ENCODE measurements at regions not wholly inside any gene's neighbourhood (a gene's known extent, or its start where the extent isn't known, plus 50 kb on each side); places are given as distances from the start of the nearest gene placed in this dataset.

DNA sequence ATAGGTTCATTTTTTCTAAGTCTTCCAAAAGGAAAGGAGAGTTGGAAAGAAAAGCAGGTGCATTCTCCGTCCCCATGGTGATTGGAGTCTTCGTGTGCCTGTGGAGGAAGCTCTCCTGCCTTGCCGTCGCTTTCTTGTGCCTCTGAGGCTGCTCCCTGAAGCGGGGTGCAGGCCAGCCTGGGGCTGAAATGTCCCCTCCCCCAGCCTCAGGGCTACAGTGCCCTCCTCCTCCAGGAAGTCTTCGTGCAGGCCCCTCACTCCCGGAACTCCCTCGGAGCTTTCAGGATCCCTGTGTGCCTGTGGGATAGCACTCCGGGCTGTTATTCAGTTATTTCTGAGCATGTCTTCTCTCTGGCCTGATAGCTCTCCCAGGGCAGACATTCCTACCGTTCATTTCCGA lies 569.2 kb downstream of the VRK1 start:
- Histone ChIP-seq H3K27me3 (ENCODE audit: insufficient read depth, low read depth, low read length) (no peaks in the 10 kb centered on the region), H4K20me1 (ENCODE audit: insufficient read depth) (no peaks in the 10 kb centered on the region), H3F3A (ENCODE audit: insufficient read depth, low read length, poor library complexity, severe bottlenecking) (no peaks in the 10 kb centered on the region), H3K9me2 (ENCODE audit: insufficient read depth, low read length) (no peaks in the 10 kb centered on the region), H3K36me3 (ENCODE audit: insufficient read depth, low read length) (no peaks in the 10 kb centered on the region), H3K27ac (ENCODE audit: low read length) (no peak overlapping the region), H3K79me2 (replicated peaks; ENCODE audit: insufficient read depth, low read length) (no peaks in the 10 kb centered on the region), H3K9ac (ENCODE audit: low read length) (no peak overlapping the region), H2AFZ (ENCODE audit: low read depth, low read length) (no peak overlapping the region), H3K9me3 (ENCODE audit: low read length) (no peaks in the 10 kb centered on the region), H3K4me3 (ENCODE audit: low read length) (no peak overlapping the region), H3K4me2 (ENCODE audit: low read length) (no peak overlapping the region)
- no peak for TF ChIP-seq TAF1 (IDR thresholded peaks at IDR 0.05; ENCODE audit: low read depth)
- TF ChIP-seq SMC3 (conservative IDR thresholded peaks at IDR 0.05; ENCODE audit: poor library complexity): no peak
- TF ChIP-seq, protein P1, sequence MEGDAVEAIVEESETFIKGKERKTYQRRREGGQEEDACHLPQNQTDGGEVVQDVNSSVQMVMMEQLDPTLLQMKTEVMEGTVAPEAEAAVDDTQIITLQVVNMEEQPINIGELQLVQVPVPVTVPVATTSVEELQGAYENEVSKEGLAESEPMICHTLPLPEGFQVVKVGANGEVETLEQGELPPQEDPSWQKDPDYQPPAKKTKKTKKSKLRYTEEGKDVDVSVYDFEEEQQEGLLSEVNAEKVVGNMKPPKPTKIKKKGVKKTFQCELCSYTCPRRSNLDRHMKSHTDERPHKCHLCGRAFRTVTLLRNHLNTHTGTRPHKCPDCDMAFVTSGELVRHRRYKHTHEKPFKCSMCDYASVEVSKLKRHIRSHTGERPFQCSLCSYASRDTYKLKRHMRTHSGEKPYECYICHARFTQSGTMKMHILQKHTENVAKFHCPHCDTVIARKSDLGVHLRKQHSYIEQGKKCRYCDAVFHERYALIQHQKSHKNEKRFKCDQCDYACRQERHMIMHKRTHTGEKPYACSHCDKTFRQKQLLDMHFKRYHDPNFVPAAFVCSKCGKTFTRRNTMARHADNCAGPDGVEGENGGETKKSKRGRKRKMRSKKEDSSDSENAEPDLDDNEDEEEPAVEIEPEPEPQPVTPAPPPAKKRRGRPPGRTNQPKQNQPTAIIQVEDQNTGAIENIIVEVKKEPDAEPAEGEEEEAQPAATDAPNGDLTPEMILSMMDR (IDR thresholded peaks at IDR 0.05; ENCODE audit: poor library complexity, severe bottlenecking): no peak
- no peak for TF ChIP-seq EZH2 (IDR thresholded peaks at IDR 0.05; ENCODE audit: borderline replicate concordance, insufficient read depth, low read length, poor library complexity, severe bottlenecking)
- TF ChIP-seq, protein P2, sequence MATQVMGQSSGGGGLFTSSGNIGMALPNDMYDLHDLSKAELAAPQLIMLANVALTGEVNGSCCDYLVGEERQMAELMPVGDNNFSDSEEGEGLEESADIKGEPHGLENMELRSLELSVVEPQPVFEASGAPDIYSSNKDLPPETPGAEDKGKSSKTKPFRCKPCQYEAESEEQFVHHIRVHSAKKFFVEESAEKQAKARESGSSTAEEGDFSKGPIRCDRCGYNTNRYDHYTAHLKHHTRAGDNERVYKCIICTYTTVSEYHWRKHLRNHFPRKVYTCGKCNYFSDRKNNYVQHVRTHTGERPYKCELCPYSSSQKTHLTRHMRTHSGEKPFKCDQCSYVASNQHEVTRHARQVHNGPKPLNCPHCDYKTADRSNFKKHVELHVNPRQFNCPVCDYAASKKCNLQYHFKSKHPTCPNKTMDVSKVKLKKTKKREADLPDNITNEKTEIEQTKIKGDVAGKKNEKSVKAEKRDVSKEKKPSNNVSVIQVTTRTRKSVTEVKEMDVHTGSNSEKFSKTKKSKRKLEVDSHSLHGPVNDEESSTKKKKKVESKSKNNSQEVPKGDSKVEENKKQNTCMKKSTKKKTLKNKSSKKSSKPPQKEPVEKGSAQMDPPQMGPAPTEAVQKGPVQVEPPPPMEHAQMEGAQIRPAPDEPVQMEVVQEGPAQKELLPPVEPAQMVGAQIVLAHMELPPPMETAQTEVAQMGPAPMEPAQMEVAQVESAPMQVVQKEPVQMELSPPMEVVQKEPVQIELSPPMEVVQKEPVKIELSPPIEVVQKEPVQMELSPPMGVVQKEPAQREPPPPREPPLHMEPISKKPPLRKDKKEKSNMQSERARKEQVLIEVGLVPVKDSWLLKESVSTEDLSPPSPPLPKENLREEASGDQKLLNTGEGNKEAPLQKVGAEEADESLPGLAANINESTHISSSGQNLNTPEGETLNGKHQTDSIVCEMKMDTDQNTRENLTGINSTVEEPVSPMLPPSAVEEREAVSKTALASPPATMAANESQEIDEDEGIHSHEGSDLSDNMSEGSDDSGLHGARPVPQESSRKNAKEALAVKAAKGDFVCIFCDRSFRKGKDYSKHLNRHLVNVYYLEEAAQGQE (IDR thresholded peaks at IDR 0.05; ENCODE audit: borderline replicate concordance): no peak
- TF ChIP-seq MXI1 (conservative IDR thresholded peaks at IDR 0.05; ENCODE audit: poor library complexity, severe bottlenecking): no peak
- no peak for TF ChIP-seq EP300 (conservative IDR thresholded peaks at IDR 0.05; ENCODE audit: poor library complexity, severe bottlenecking)
- no peak for TF ChIP-seq POLR2AphosphoS5 (IDR thresholded peaks at IDR 0.05)
- TF ChIP-seq RAD21 (conservative IDR thresholded peaks at IDR 0.05): no peak

DNA sequence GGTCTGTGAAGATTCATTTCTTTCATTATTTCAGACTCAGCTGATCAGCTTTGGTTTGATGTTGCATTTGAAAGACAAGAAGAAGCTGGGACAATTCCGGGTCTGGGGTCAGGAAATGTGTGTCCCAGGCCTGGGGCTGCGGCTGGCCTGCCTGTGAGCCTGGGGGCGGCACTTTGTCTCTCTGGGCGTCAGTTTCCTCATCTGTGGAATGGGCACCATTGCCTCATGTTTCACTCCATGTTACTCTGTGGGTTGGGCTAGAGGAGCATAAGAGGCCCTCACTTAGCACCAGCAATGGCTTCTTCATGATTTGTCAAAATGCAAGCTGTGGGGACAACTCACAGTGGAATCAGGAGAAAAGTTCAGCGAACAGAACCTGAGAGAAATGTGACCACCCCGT lies 570.1 kb downstream of the VRK1 start:
- Histone ChIP-seq H2AFZ (ENCODE audit: low read depth, low read length) (no peak overlapping the region), H3K36me3 (ENCODE audit: insufficient read depth, low read length) (no peaks in the 10 kb centered on the region), H3K79me2 (replicated peaks; ENCODE audit: insufficient read depth, low read length) (no peaks in the 10 kb centered on the region), H3K9me3 (ENCODE audit: low read length) (no peaks in the 10 kb centered on the region), H4K20me1 (ENCODE audit: insufficient read depth) (no peaks in the 10 kb centered on the region), H3K27ac (ENCODE audit: low read length) (no peak overlapping the region), H3K9me2 (ENCODE audit: insufficient read depth, low read length) (no peaks in the 10 kb centered on the region), H3K27me3 (ENCODE audit: insufficient read depth, low read depth, low read length) (no peaks in the 10 kb centered on the region), H3K9ac (ENCODE audit: low read length) (no peak overlapping the region), H3K4me2 (ENCODE audit: low read length) (no peak overlapping the region), H3K4me3 (ENCODE audit: low read length) (no peak overlapping the region), H3F3A (ENCODE audit: insufficient read depth, low read length, poor library complexity, severe bottlenecking) (no peaks in the 10 kb centered on the region)
- TF ChIP-seq SMC3 (conservative IDR thresholded peaks at IDR 0.05; ENCODE audit: poor library complexity) (no peak), POLR2AphosphoS5 (IDR thresholded peaks at IDR 0.05) (no peak), EZH2 (IDR thresholded peaks at IDR 0.05; ENCODE audit: borderline replicate concordance, insufficient read depth, low read length, poor library complexity, severe bottlenecking) (no peak), MXI1 (conservative IDR thresholded peaks at IDR 0.05; ENCODE audit: poor library complexity, severe bottlenecking) (no peak), RAD21 (conservative IDR thresholded peaks at IDR 0.05) (no peak), EP300 (conservative IDR thresholded peaks at IDR 0.05; ENCODE audit: poor library complexity, severe bottlenecking) (no peak), TAF1 (IDR thresholded peaks at IDR 0.05; ENCODE audit: low read depth) (no peak)
- TF ChIP-seq, protein P2 (IDR thresholded peaks at IDR 0.05; ENCODE audit: borderline replicate concordance): no peak
- TF ChIP-seq, protein P1 (IDR thresholded peaks at IDR 0.05; ENCODE audit: poor library complexity, severe bottlenecking): no peak

Measured in neural cell (in vitro differentiated cells).